ENCODE measurements at regions not wholly inside any gene's neighbourhood (a gene's known extent, or its start where the extent isn't known, plus 50 kb on each side); places are given as distances from the start of the nearest gene placed in this dataset.

DNA sequence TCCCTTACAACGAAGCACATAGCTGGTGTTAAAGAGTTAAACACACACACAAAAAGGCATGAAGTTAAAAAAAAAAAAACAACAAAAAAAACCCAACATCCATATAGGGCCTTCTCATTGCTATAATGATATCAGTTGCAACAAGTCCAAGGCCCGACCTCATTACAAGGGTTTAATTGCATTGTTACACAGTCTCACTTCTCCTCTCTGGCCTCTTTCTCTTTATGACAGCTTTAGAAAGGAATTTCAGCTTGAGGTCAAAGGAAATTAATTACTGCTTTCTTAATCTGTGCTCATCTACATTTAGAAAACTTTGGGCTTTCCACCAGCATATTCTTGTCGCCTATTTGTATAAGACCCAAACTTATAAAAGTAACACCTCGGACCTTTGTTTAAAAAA is 342.1 kb downstream of the NR2F2 start:
- TF ChIP-seq, protein P1, sequence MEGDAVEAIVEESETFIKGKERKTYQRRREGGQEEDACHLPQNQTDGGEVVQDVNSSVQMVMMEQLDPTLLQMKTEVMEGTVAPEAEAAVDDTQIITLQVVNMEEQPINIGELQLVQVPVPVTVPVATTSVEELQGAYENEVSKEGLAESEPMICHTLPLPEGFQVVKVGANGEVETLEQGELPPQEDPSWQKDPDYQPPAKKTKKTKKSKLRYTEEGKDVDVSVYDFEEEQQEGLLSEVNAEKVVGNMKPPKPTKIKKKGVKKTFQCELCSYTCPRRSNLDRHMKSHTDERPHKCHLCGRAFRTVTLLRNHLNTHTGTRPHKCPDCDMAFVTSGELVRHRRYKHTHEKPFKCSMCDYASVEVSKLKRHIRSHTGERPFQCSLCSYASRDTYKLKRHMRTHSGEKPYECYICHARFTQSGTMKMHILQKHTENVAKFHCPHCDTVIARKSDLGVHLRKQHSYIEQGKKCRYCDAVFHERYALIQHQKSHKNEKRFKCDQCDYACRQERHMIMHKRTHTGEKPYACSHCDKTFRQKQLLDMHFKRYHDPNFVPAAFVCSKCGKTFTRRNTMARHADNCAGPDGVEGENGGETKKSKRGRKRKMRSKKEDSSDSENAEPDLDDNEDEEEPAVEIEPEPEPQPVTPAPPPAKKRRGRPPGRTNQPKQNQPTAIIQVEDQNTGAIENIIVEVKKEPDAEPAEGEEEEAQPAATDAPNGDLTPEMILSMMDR (conservative IDR thresholded peaks at IDR 0.05 in 1 of 2, IDR thresholded peaks at IDR 0.05 in 1 of 2; ENCODE audit: low read depth in 1 of 2, low read length in 2 of 2) = no peak
- TF ChIP-seq EZH2 (IDR thresholded peaks at IDR 0.05; ENCODE audit: low read length, missing control alignments) = no peak

All from fibroblast of lung (primary cell).